Testis (tissue), 2 donors: ENCODE measurements at regions not wholly inside any gene's neighbourhood (a gene's known extent, or its start where the extent isn't known, plus 50 kb on each side); places are given as distances from the start of the nearest gene placed in this dataset.
"Not testable (repeated sequence)": the region's sequence is repeated elsewhere in the genome, so short reads cannot be mapped to it uniquely, and the experiment has no call there.

Experiments used
- DNase-seq: peaks from one replicate; pipeline ENCODE4 v3.0.0-alpha.2; 2019
- H3K27ac ChIP-seq, 2 donors: fragments of 200-600 bp; sonication (generic); one replicate each; pipeline ENCODE4 v1.5.1; 2019
- H3K27me3 ChIP-seq: fragments of 200-600 bp; sonication (generic); one replicate; pipeline ENCODE4 v1.5.1; 2019
- H3K36me3 ChIP-seq: fragments of 200-600 bp; sonication (generic); one replicate; pipeline ENCODE4 v1.5.1; 2017; ENCODE audit warnings: low read depth; ENCODE audit errors: missing control alignments
- H3K4me1 ChIP-seq: fragments of 200-600 bp; sonication (generic); one replicate; pipeline ENCODE4 v1.5.1; 2019
- H3K4me3 ChIP-seq, 2 donors: fragments of 200-600 bp; sonication (generic); one replicate each; pipeline ENCODE4 v1.5.1; 2017 to 2019
- H3K9me3 ChIP-seq: fragments of 200-600 bp; sonication (generic); one replicate; pipeline ENCODE4 v1.5.1; 2017
- CTCF ChIP-seq, 3 experiments: fragments of 450-650 bp in 2 of 3; fragments of 200-600 bp in 1 of 3; sonication (generic) in 1 of 3; IDR thresholded peaks; one replicate each; pipeline ENCODE4 v1.5.1; 2016 to 2019; ENCODE audit warnings: antibody characterized with exemption in 3 of 3, mild to moderate bottlenecking in 2 of 3, moderate library complexity in 1 of 3
- POLR2A ChIP-seq: fragments of 450-650 bp; IDR thresholded peaks from one replicate; pipeline ENCODE4 v1.6.1; 2017; ENCODE audit warnings: antibody characterized with exemption, mild to moderate bottlenecking, moderate library complexity
- WGBS, 2 donors: methylation state at CpG; one replicate each; pipeline ENCODE4 v1.1.5; 2018; 5-methylcytosine and 5-hydroxymethylcytosine counted together
- intact Hi-C: fragments of 100-400 bp; cut with DNase I; formaldehyde crosslinking; loops from one replicate; pipeline ENCODE4 v1.15.1; 2023; ENCODE audit warnings: low total_unique reads

GRCh38 chr1:218517459-218517858, 172.3 kb downstream of the TGFB2 start:
- no peak overlapping the region for H3K4me3 ChIP-seq
- WGBS, 2 donors: 74 to 89% methylated on average over 5 of the region's 5 CpGs
- TF ChIP-seq POLR2A: no peak
- TF ChIP-seq CTCF (IDR thresholded peaks at IDR 0.05): no peak
- no peaks in the 10 kb centered on the region for H3K9me3 ChIP-seq
- intact Hi-C loops: no loop called here
- H3K27ac ChIP-seq: no peak overlapping the region
- H3K4me1 ChIP-seq: no peaks in the 10 kb centered on the region
- no peaks in the 10 kb centered on the region for H3K36me3 ChIP-seq
- DNase-seq: no peak
- H3K27me3 ChIP-seq: no peaks in the 10 kb centered on the region

DNA sequence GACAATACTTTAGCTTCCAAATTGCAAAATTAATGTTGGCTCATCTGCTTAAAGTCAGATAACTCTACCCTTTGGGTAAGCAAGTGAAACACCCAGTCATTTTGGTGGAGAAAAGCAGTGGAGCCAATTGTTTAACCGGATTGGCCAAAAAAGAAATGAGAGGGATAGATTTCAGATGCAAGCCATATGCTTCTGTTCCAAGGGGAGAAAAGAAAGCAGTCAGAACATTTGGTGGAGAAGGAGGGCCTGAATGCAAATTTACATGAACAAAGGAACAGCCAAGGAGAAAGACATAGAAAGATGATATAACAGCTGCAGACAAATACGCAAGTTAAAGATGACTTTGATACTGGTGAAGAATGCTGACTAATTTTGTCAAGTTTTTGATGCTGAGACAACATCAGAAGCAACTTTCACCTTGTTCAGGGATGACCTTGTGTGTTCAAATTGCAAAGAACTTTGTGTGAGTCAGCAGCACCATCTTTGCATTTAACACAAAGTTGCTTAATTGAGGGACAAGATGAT, 173.1 kb downstream of the TGFB2 start:
- no peak overlapping the region for H3K4me3 ChIP-seq

DNA sequence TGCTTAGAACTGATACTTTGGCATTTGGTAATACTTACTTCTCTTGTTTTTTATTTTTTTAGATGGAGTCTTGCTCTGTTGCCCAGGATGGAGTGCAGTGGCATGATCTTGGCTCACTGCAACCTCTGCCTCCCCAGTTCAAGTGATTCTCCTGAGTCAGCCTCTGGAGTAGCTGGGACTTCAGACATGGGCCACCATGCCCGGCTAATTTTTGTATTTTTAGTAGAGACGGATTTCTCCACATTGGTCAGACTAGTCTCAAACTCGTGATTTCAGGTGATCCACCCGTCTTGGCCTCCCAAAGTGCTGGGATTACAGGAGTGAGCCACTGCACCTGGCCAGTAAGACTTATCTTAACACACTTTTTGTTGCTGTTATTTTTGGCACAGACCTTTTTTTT, 175.5 kb downstream of the TGFB2 start:
- H3K9me3 ChIP-seq, DNase-seq, H3K27ac ChIP-seq, H3K4me3 ChIP-seq, H3K36me3 ChIP-seq, H3K4me1 ChIP-seq, H3K27me3 ChIP-seq, intact Hi-C loops: not testable (repeated sequence)
- 94 to 97% methylated on average over 4 of the region's 4 CpGs for WGBS, 2 donors

More for the DNA sequence above, 173.1 kb downstream of the TGFB2 start:
- Histone ChIP-seq H3K36me3 (no peaks in the 10 kb centered on the region), H3K27me3 (no peaks in the 10 kb centered on the region), H3K9me3 (no peaks in the 10 kb centered on the region), H3K27ac (no peak overlapping the region), H3K4me1 (no peaks in the 10 kb centered on the region)
- intact Hi-C loops: no loop called here
- no peak for TF ChIP-seq POLR2A
- TF ChIP-seq CTCF (IDR thresholded peaks at IDR 0.05): no peak
- no peak for DNase-seq
- WGBS, 2 donors: 91 to 100% methylated on average over 2 of the region's 2 CpGs

DNA sequence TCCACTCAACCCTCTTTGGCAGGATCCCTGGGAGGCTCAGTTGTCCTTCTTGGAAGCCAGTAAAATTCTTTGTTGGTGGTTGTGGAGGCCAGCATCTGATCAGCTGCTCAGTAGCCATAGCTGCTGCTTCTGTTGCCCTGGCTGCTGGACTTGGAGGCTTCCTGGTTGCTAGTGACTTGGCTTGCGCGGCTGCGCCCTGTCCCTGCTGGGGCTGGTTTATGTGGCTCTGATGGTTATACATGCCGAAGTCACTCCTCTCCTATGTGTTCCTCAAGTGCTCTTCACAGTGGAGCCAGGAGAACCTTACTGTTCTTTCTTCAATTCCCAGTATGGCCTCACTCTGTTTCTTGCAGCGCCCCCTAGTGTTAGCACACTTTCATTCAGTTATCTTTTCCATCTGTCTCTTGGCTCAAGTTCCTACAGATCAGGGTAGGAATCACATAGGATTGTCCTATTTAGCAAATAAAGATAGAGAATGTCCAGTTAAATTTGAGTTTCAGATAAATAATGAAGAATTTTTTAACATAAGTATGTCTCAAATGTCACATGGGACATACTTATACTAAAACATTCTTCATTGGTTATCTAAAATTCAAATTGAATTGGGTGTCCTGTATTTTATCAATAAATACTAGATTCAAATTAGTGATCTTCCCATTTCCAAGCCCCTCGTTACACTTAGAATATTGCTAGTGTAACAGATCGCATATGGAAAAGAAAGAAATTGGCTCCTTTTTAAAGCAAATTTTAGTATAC, 176.5 kb downstream of the TGFB2 start:
- peak; percentile 75 for DNase-seq
- intact Hi-C loops: no loop called here
- H3K4me3 ChIP-seq: no peak overlapping the region
- TF ChIP-seq CTCF (IDR thresholded peaks at IDR 0.05): peak; percentile 50 to 81 (median 67)
- no peak for TF ChIP-seq POLR2A
- H3K4me1 ChIP-seq: no peaks in the 10 kb centered on the region
- H3K27ac ChIP-seq: no peak overlapping the region
- no peaks in the 10 kb centered on the region for H3K27me3 ChIP-seq
- H3K36me3 ChIP-seq: no peaks in the 10 kb centered on the region
- H3K9me3 ChIP-seq: no peaks in the 10 kb centered on the region
- WGBS, 2 donors: 83 to 85% methylated on average over 7 of the region's 7 CpGs

- Histone ChIP-seq H3K4me1 (no peaks in the 10 kb centered on the region), H3K27me3 (no peaks in the 10 kb centered on the region), H3K9me3 (no peaks in the 10 kb centered on the region), H3K27ac (no peak overlapping the region), H3K36me3 (no peaks in the 10 kb centered on the region), H3K4me3 (no peak overlapping the region)
- 58 to 87% methylated on average over 4 of the region's 4 CpGs for WGBS, 2 donors
- TF ChIP-seq CTCF (IDR thresholded peaks at IDR 0.05) (no peak), POLR2A (no peak)
- no peak for DNase-seq
- intact Hi-C loops: no loop called here
Observed at GRCh38 chr1:218524526-218524925, 179.4 kb downstream of the TGFB2 start.
